WTC11 (cell line): ENCODE measurements at regions not wholly inside any gene's neighbourhood (a gene's known extent, or its start where the extent isn't known, plus 50 kb on each side); places are given as distances from the start of the nearest gene placed in this dataset.
"Not testable (repeated sequence)": the region's sequence is repeated elsewhere in the genome, so short reads cannot be mapped to it uniquely, and the experiment has no call there.

ENCODE experiments used
- ATAC-seq: fragments of 200-7000 bp; cut with Tn5 transposase; 2 replicates; pipeline ENCODE4 v1.10.0; 2021; ENCODE audit warnings: mild to moderate bottlenecking, moderate library complexity
- CTCF ChIA-PET: fragments of 300-600 bp; sonication (Branson Sonifier 250); formaldehyde crosslinking; loops from one replicate; lab custom pipeline; 2021; ENCODE audit warnings: antibody characterized with exemption; lab: Charles Lee
- POLR2A ChIA-PET: fragments of 350-600 bp; sonication (Branson Sonifier 250); formaldehyde crosslinking; loops from one replicate; lab custom pipeline; 2021; ENCODE audit warnings: antibody characterized with exemption; lab: Charles Lee
- DNase-seq: peaks from one replicate; pipeline ENCODE4 v3.0.0; 2021; ENCODE audit warnings: low spot score
- H3K27ac Mint-ChIP-seq: 2 replicates; pipeline ENCODE4 v1.8.0; 2021; ENCODE audit warnings: mixed read lengths
- H3K27me3 Mint-ChIP-seq: 2 replicates; pipeline ENCODE4 v1.8.0; 2021; ENCODE audit warnings: low read depth, mild to moderate bottlenecking, moderate library complexity, mixed read lengths
- H3K36me3 Mint-ChIP-seq: 2 replicates; pipeline ENCODE4 v1.8.0; 2021; ENCODE audit warnings: mixed read lengths
- H3K4me1 Mint-ChIP-seq: 2 replicates; pipeline ENCODE4 v1.8.0; 2022; ENCODE audit warnings: mixed read lengths
- H3K4me3 Mint-ChIP-seq: 2 replicates; pipeline ENCODE4 v1.8.0; 2021; ENCODE audit warnings: mild to moderate bottlenecking, moderate library complexity, mixed read lengths
- H3K9me3 Mint-ChIP-seq: 2 replicates; pipeline ENCODE4 v1.8.0; 2021; ENCODE audit warnings: mixed read lengths
- ARID4B ChIP-seq: sonication (generic); formaldehyde crosslinking; IDR thresholded peaks from 2 replicates; pipeline ENCODE4 v1.8.0; 2023; ENCODE audit warnings: missing genetic modification reagents, mild to moderate bottlenecking, borderline replicate concordance
- ATF1 ChIP-seq: sonication (generic); formaldehyde crosslinking; IDR thresholded peaks from 2 replicates; pipeline ENCODE4 v1.8.1; 2023; ENCODE audit warnings: mild to moderate bottlenecking, moderate library complexity, missing genetic modification reagents
- CBFB ChIP-seq: sonication (generic); formaldehyde crosslinking; IDR thresholded peaks from 2 replicates; pipeline ENCODE4 v1.8.1; 2022; ENCODE audit warnings: mild to moderate bottlenecking, low read depth, missing genetic modification reagents
- E2F1 ChIP-seq: sonication (generic); formaldehyde crosslinking; IDR thresholded peaks from 2 replicates; pipeline ENCODE4 v1.8.0; 2022; ENCODE audit warnings: mild to moderate bottlenecking, missing genetic modification reagents
- HMGXB4 ChIP-seq: sonication (generic); formaldehyde crosslinking; IDR thresholded peaks from 2 replicates; pipeline ENCODE4 v1.8.1; 2023; ENCODE audit warnings: mild to moderate bottlenecking, moderate library complexity, missing genetic modification reagents
- JAZF1 ChIP-seq: fragments of 250-450 bp; sonication (Bioruptor Pico); IDR thresholded peaks from 2 replicates; pipeline ENCODE4 v1.9.0; 2021; ENCODE audit warnings: moderate library complexity, mild to moderate bottlenecking, inconsistent platforms
- KAT7 ChIP-seq: sonication (generic); formaldehyde crosslinking; IDR thresholded peaks from 2 replicates; pipeline ENCODE4 v1.8.1; 2023; ENCODE audit warnings: missing genetic modification reagents, mild to moderate bottlenecking, borderline replicate concordance
- NFYB ChIP-seq: sonication (generic); formaldehyde crosslinking; conservative IDR thresholded peaks from 2 replicates; pipeline ENCODE4 v1.8.0; 2022; ENCODE audit warnings: low read depth, missing genetic modification reagents
- NR1H2 ChIP-seq: sonication (generic); formaldehyde crosslinking; IDR thresholded peaks from 2 replicates; pipeline ENCODE4 v1.9.0; 2021; ENCODE audit warnings: mild to moderate bottlenecking, moderate library complexity, missing genetic modification reagents
- NR3C1 ChIP-seq: sonication (generic); formaldehyde crosslinking; conservative IDR thresholded peaks from 2 replicates; pipeline ENCODE4 v1.8.1; 2023; ENCODE audit warnings: low read depth, mild to moderate bottlenecking, missing genetic modification reagents
- SOX15 ChIP-seq: fragments of 250-450 bp; sonication (Bioruptor Pico); IDR thresholded peaks from 2 replicates; pipeline ENCODE4 v1.9.0; 2021; ENCODE audit warnings: mild to moderate bottlenecking
- SP1 ChIP-seq: sonication (generic); formaldehyde crosslinking; conservative IDR thresholded peaks from 2 replicates; pipeline ENCODE4 v1.8.1; 2022; ENCODE audit warnings: missing genetic modification reagents
- STAT6 ChIP-seq: sonication (generic); formaldehyde crosslinking; conservative IDR thresholded peaks from 2 replicates; pipeline ENCODE4 v1.8.1; 2023; ENCODE audit warnings: mild to moderate bottlenecking, low read depth, missing genetic modification reagents, moderate library complexity
- TEAD1 ChIP-seq: sonication (generic); formaldehyde crosslinking; IDR thresholded peaks from 2 replicates; pipeline ENCODE4 v1.8.0; 2022; ENCODE audit warnings: mild to moderate bottlenecking, missing genetic modification reagents
- TEAD4 ChIP-seq: sonication (generic); formaldehyde crosslinking; IDR thresholded peaks from 2 replicates; pipeline ENCODE4 v1.8.0; 2022; ENCODE audit warnings: mild to moderate bottlenecking, missing genetic modification reagents
- ZBTB21 ChIP-seq: sonication (generic); formaldehyde crosslinking; IDR thresholded peaks from 2 replicates; pipeline ENCODE4 v1.8.1; 2023; ENCODE audit warnings: mild to moderate bottlenecking, missing genetic modification reagents, borderline replicate concordance
- ZSCAN18 ChIP-seq: fragments of 250-450 bp; sonication (Bioruptor Pico); IDR thresholded peaks from 2 replicates; pipeline ENCODE4 v2.1.2; 2022; ENCODE audit warnings: mild to moderate bottlenecking, moderate library complexity
- TF ChIP-seq, protein P1 (sequence below): fragments of 250-450 bp; sonication (Bioruptor Pico); IDR thresholded peaks from 2 replicates; pipeline ENCODE4 v1.9.0; 2021; ENCODE audit warnings: mild to moderate bottlenecking, borderline replicate concordance

DNA sequence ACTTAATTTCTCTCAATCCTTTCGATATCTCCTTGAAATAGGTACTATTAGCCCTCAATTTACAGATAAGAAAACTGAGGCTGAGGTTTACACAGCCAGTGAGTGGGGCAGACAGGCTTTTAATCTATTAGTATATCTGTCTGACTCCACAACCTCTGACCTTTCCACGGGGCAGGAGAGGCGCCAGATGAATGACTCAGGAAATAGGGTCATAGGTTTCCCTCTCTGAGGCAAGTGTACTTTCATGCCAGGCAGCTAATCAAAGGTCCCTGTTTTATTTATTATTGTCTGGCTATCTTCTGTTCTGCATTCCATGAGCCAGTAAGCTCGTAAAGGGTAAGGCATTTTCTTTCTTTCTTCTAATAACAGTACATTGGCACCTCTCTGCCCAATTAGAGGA lies 79.6 kb upstream of the KLF4 start (continued):
- no peak for TF ChIP-seq ARID4B (CRISPR knock-in tag)
- no peak for TF ChIP-seq ZSCAN18 (CRISPR knock-in tag)
- TF ChIP-seq STAT6 (CRISPR knock-in tag) = no peak
- no peak for TF ChIP-seq SOX15 (CRISPR knock-in tag)
- no peak for TF ChIP-seq JAZF1
- TF ChIP-seq CBFB = no peak
- TF ChIP-seq NFYB (CRISPR knock-in tag) = no peak
- TF ChIP-seq, protein P1, sequence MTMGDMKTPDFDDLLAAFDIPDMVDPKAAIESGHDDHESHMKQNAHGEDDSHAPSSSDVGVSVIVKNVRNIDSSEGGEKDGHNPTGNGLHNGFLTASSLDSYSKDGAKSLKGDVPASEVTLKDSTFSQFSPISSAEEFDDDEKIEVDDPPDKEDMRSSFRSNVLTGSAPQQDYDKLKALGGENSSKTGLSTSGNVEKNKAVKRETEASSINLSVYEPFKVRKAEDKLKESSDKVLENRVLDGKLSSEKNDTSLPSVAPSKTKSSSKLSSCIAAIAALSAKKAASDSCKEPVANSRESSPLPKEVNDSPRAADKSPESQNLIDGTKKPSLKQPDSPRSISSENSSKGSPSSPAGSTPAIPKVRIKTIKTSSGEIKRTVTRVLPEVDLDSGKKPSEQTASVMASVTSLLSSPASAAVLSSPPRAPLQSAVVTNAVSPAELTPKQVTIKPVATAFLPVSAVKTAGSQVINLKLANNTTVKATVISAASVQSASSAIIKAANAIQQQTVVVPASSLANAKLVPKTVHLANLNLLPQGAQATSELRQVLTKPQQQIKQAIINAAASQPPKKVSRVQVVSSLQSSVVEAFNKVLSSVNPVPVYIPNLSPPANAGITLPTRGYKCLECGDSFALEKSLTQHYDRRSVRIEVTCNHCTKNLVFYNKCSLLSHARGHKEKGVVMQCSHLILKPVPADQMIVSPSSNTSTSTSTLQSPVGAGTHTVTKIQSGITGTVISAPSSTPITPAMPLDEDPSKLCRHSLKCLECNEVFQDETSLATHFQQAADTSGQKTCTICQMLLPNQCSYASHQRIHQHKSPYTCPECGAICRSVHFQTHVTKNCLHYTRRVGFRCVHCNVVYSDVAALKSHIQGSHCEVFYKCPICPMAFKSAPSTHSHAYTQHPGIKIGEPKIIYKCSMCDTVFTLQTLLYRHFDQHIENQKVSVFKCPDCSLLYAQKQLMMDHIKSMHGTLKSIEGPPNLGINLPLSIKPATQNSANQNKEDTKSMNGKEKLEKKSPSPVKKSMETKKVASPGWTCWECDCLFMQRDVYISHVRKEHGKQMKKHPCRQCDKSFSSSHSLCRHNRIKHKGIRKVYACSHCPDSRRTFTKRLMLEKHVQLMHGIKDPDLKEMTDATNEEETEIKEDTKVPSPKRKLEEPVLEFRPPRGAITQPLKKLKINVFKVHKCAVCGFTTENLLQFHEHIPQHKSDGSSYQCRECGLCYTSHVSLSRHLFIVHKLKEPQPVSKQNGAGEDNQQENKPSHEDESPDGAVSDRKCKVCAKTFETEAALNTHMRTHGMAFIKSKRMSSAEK (CRISPR knock-in tag) = no peak
- no peak for TF ChIP-seq ATF1
- TF ChIP-seq, all 79 proteins: peak for 0

DNA sequence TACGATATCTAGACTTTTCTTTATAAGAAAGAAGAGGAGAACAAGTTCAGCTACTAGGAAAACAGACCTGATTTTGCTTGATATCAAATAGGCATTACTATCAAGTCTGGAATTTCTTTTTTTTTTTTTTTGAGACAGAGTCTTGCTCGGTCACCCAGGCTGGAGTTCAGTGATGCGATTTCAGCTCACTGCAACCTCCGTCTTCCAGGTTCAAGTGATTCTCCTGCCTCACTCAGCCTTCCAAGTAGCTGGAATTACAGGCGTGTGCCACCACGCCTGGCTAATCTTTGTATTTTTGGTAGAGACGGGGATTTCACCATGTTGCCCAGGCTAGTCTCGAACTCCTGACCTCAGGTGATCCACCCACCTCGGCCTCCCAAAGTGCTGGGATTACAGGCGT lies 78.8 kb upstream of the KLF4 start:
- H3K9me3 Mint-ChIP-seq, ATAC-seq, H3K4me3 Mint-ChIP-seq, H3K36me3 Mint-ChIP-seq, POLR2A ChIA-PET, H3K27ac Mint-ChIP-seq, DNase-seq, H3K4me1 Mint-ChIP-seq, CTCF ChIA-PET, H3K27me3 Mint-ChIP-seq: not testable (repeated sequence)

GRCh38 chr9:107567462-107567861 lies 77.9 kb upstream of the KLF4 start:
- no peaks in the 10 kb centered on the region for H3K27me3 Mint-ChIP-seq
- H3K27ac Mint-ChIP-seq = no peak overlapping the region
- CTCF ChIA-PET = no interaction called here
- H3K9me3 Mint-ChIP-seq = no peaks in the 10 kb centered on the region
- POLR2A ChIA-PET = interaction anchor here (1.7 kb wide), 1 partner anchor 16 kb away, joined by 4 read pairs; no protein-coding TSS in a partner anchor
- H3K4me1 Mint-ChIP-seq = no peaks in the 10 kb centered on the region; the same call in 1 of the 2 replicates
- no peaks in the 10 kb centered on the region for H3K36me3 Mint-ChIP-seq
- ATAC-seq (no peak), DNase-seq (no peak)
- no peak overlapping the region for H3K4me3 Mint-ChIP-seq
- TF ChIP-seq SP1 (CRISPR knock-in tag) (no peak), TEAD1 (no peak), TEAD4 (CRISPR knock-in tag) (no peak), KAT7 (CRISPR knock-in tag) (no peak), E2F1 (CRISPR knock-in tag) (no peak), NR1H2 (CRISPR knock-in tag) (no peak), HMGXB4 (CRISPR knock-in tag) (no peak), ZBTB21 (CRISPR knock-in tag) (no peak), NR3C1 (CRISPR knock-in tag) (no peak)
